HG02610 (cell line): ENCODE measurements at regions not wholly inside any gene's neighbourhood (a gene's known extent, or its start where the extent isn't known, plus 50 kb on each side); places are given as distances from the start of the nearest gene placed in this dataset.
"Not testable (repeated sequence)": the region's sequence is repeated elsewhere in the genome, so short reads cannot be mapped to it uniquely, and the experiment has no call there.

ENCODE experiments used
- ATAC-seq: cut with Tn5 transposase; IDR thresholded peaks from one replicate; pipeline ENCODE4 v1.9.1; 2021; ENCODE audit warnings: mild to moderate bottlenecking, moderate library complexity; ENCODE audit not compliant: unreplicated experiment

DNA sequence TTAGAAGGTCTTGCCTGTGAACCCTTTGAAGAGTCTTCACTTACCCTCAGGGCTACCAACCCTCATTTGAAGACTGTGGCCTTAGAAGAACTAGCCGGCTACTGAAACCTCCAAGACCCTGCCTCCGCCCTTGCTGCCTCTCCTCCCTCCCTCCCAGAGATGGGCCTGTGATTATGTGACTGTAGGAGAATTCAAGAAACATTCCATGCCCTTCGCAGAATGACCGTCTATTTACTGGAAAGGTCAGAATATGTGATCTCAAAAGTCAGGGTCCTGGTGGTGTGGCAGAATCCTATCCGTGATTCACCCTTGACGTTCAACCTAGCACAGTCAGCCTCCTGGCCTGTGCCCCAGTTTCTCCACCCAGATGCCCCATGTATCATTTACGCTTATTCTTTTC lies 109.6 kb downstream of the CTNND1 start:
- no peak for ATAC-seq

DNA sequence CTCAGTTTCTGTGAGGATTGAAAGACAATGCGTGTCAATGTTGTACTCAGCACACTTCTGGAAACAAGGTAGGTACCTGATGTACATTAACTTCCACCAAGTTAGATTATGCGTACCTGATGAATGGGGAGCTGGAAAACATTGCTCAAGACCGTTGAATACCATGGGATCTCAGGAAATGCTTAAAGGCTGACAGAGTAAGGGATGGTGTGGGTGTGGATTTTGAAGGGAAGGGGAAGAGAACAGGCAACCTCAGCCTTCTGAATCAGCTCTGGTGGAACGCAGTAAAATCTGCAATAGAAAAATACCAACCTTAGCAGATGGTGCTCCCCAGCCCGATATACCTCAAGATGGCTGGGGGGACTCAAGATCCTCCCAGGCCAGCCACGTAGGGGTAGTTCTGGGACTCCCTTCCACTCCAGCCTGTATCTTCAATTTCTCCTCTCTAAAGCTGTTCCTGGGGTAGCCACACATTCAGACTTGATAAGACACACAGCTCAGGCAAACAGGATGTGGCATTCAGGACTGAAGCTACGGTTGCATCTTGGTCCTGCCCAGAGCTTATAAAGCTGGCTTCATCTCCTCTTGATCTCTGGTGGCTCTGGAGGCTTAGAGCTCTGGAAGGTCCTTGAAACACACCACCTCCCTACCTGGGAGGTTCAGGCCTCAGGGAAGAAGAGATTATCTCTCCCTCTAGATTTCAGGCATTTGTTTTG lies 111.8 kb downstream of the CTNND1 start:
- no peak for ATAC-seq

- no peak for ATAC-seq
Observed at GRCh38 chr11:57874981-57875380, 113.4 kb downstream of the CTNND1 start.

- no peak for ATAC-seq
Observed at GRCh38 chr11:57881647-57882046, 120.0 kb downstream of the CTNND1 start.

GRCh38 chr11:57883630-57884029 lies 122.0 kb downstream of the CTNND1 start:
- ATAC-seq = no peak

DNA sequence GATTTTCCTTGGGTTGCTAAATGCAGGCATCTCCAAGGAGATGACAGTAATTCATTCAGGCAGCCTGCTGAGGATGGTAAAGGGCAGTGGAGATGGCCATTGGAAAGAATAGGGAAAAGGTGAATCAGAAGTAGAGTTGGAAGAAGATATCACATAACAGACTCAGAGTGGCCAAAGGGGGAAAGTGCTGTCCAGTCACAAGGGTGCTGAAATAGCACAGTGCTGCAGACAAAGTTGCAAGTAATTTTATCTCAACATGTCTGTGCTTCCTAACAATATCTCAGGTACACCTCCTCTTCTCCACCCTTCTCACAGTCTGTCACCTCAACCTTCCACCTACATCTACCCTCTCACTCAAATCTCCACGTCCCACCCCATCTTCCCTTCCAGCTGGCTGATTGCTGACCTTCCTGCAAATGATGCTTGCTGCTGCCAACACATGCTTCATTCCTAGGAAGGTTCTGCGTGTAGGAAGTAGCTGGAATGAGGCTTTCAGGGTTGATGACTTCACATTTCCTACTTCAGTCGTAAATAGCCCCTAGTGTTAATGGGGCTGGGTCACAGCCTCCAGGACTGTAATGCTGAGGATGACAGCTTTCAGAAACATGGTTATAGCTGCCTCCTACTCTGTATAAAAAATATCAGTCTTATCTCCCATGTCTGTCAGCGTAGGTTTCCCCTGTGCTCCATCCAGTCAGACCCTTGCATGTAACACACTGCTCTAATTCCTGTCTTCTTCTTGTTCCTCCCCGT lies 123.9 kb downstream of the CTNND1 start:
- no peak for ATAC-seq

GRCh38 chr11:57888386-57888785 lies 126.8 kb downstream of the CTNND1 start:
- ATAC-seq = no peak

DNA sequence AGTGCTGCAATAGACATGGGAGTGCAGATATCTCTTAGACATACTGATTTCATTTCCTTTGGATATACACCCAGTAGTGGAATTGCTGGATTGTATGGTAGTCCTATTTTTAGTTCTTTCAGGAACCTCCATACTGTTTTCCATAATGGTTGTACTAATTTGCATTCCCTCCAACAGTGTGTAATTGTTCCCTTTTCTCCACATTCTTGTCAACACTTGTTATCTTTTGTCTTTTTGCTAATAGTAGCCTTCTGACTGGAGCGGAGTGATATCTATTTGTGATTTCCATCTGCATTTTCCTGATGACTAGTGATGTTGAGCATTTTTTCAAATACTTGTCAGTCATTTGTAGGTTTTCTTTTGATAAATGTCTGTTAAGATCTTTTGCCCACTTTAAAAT lies 128.9 kb downstream of the CTNND1 start:
- ATAC-seq = no peak

- ATAC-seq = not testable (repeated sequence)
Observed at GRCh38 chr11:57893200-57893599, 130.5 kb upstream of the OR9Q1 start.

DNA sequence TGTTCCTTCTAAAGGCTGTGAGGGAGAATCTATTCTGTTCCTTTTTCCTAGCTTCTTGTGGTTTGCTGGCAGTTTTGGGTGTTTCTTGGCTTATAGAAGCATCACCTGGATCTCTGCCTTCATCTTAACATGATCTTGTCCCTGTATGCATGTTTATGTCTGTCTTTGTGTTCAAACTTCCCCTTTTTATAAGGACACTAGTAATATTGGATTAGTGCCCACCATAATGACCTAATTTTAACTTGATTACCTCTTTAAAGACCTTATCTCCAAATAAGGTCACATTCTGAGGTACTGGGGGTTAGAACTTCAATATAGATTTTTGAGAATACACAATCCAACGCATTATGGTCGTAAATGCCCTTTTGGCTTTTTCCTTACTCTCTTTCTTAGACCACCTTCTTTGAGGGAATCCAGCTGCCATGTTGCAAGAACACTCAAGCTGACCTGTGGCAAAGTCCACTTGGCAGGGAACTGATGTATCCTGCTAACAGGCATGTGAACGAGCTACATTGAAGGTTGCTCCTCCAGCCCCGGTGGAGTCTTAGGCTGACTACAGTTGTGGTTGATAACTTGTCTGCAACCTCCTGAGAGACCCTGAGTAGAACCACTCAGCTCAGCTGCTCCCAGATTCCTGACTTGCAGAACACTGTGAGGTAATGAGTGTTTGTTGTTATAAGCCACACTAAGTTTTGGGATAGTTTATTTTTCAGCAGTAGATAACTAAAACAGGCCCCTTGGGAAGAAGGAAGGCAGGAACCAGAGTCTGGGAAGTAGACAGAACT lies 127.1 kb upstream of the OR9Q1 start:
- no peak for ATAC-seq

GRCh38 chr11:57899378-57899777 lies 124.3 kb upstream of the OR9Q1 start:
- ATAC-seq = no peak

DNA sequence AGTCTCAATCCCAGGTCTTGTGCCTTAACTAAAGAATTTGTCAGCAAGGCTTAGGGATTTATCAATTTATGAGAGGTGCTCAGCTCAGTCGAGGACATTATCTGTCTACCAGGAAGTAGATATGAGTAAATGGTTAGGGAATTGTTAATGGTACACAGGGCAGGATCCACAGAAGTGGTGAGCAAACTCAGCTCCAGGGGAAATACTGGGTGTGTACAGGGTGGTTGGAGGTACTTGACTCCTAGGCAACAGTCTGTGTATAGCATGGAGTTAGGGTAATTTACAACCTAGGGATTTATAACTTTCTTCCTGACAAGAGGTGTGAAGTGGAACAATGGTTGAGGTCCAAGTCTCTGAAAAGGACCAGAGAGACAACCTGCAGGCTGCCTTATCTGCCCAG lies 123.4 kb upstream of the OR9Q1 start:
- no peak for ATAC-seq

DNA sequence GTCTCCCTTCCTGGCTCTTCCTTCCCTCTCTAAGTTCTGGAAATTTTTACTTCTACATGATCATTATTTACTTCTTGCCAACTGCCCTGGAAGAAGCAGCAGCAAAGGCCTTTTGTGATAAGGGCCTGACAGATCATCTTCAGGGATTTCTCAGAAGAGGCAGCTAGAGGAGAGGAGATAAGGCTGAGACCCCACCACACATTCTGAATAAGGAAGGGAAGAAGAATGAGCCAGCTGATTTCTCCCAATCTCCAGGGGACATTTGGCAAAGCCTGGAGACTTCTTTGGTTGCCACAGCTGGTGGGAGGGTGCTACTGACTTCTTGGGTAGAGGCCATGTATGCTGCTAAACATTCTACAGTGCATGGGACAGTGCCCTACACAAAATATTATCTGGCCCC lies 122.4 kb upstream of the OR9Q1 start:
- no peak for ATAC-seq

- no peak for ATAC-seq
Observed at GRCh38 chr11:57901756-57902155, 121.9 kb upstream of the OR9Q1 start.

DNA sequence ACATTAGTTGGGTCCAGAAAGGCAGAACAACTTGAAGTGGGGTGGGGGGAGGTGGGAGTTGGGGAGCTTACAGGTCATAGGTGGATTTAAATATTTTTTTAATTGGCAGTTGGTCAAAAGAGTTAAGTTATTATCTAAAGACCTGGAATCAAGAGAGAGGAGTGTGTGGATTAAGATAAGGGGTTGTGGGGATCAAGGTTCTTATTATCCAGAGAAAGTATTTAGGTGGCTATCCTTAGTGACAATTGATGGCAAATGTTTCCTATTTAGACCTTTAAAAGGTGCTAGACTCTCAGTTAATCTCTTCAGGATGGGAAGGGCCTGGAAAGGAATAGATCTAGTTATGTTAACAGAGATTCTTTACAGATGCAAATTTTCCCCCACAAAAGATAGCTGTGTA lies 120.7 kb upstream of the OR9Q1 start:
- ATAC-seq = no peak

DNA sequence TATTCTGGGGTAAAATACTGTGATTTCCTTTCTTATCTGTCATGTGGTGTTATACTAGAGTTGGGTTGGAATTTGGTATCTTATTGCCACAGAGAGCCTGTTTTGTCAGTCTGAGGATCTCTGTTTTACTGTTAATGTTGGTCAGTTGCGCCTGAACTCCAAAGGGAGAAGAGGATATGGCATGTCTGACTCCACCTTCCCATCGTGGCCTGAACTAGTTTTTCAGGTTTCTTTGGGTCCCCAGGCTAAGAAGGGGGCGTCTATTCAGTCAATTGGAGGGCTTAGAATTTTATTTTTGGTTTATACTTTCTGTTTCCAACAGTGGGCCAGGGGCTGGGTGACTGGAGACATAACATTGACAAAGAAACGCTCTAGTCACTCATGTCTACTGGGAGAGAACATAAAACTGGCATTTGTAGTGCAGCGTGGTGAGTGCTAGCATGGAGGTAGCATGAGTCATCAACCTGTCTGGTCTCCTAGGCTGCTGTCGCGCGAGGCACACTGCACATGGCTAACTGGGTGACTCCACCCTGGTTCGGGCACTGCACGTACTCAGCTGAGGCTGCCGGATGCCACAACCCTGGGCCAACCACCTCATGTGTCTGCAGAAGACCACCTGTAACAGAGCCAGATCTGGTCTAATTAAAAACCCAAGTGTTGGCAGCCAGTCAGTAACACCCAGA lies 120.1 kb upstream of the OR9Q1 start:
- peak; percentile 85 for ATAC-seq

GRCh38 chr11:57904376-57904775 lies 119.3 kb upstream of the OR9Q1 start:
- ATAC-seq = no peak

GRCh38 chr11:57905439-57905838 lies 118.2 kb upstream of the OR9Q1 start:
- no peak for ATAC-seq

- not testable (repeated sequence) for ATAC-seq
Observed at GRCh38 chr11:57908399-57908798, 115.3 kb upstream of the OR9Q1 start.

GRCh38 chr11:57911522-57911921 lies 112.2 kb upstream of the OR9Q1 start:
- not testable (repeated sequence) for ATAC-seq
